K562 (cell line): ENCODE measurements at regions not wholly inside any gene's neighbourhood (a gene's known extent, or its start where the extent isn't known, plus 50 kb on each side); places are given as distances from the start of the nearest gene placed in this dataset.

Experiments
- ATAC-seq: fragments of 200-7000 bp; cut with Tn5 transposase; 3 replicates; pipeline ENCODE4 v1.9.1; 2020; ENCODE audit warnings: moderate library complexity
- BruUV-seq: library from RNA; stranded (reverse); fragments of 400-500 nt; replicated peaks from 2 replicates; lab custom pipeline; 2021; lab: Mats Ljungman, UMichigan
- CTCF ChIA-PET: fragments of 300-600 bp; formaldehyde crosslinking; extraction: SDS; loops from one replicate; lab custom pipeline; 2021; ENCODE audit warnings: low intra/inter-chr PET ratio; lab: Yijun Ruan, JAX
- POLR2A ChIA-PET: fragments of 300-600, 350-650 bp; sonication (Branson Sonifier 250); formaldehyde crosslinking; extraction: SDS; loops from one replicate; lab custom pipeline; 2021; ENCODE audit warnings: antibody characterized with exemption, inconsistent platforms; lab: Yijun Ruan, JAX
- DNase-seq, 4 experiments: peaks; one replicate each; pipeline versions ENCODE4 v3.0.0 to v3.0.0-alpha.2; 2011 to 2018; ENCODE audit warnings: low spot score in 3 of 4, mixed read lengths in 3 of 4; ENCODE audit errors: extremely low read depth in 1 of 4
- FAIRE-seq: peaks from 2 replicates; lab custom pipeline; 2011; peaks lifted over from hg19 to GRCh38; lab: Jason Lieb, UNC
- H2AFZ ChIP-seq: 2 replicates; pipeline ENCODE4 v1.6.0; 2011; ENCODE audit warnings: low read depth, low read length, control low read depth, inconsistent platforms
- H3K27ac ChIP-seq: fragments of 200-600 bp; 3 replicates; pipeline ENCODE4 v1.8.0; 2011; ENCODE audit warnings: low read depth, mild to moderate bottlenecking, control low read depth, inconsistent platforms, low read length, moderate library complexity, mixed read lengths; ENCODE audit errors: extremely low read depth
- H3K27me3 ChIP-seq, 2 experiments: fragments of 300-600 bp in 1 of 2; 2 replicates in 1 of 2; 3 replicates in 1 of 2; pipeline versions ENCODE4 v1.6.0 to v1.8.0; 2011; ENCODE audit warnings: inconsistent platforms in 2 of 2, low read length in 2 of 2, mild to moderate bottlenecking in 1 of 2, mixed read lengths in 1 of 2, moderate library complexity in 1 of 2; ENCODE audit not compliant: control insufficient read depth in 2 of 2, insufficient read depth in 2 of 2
- H3K36me3 ChIP-seq: fragments of 300-600 bp; 3 replicates; pipeline ENCODE4 v1.8.0; 2011; ENCODE audit warnings: mild to moderate bottlenecking, low read length, inconsistent platforms; ENCODE audit not compliant: control insufficient read depth, insufficient read depth
- H3K4me1 ChIP-seq, 2 experiments: fragments of 200-600 bp in 1 of 2; replicated peaks in 1 of 2; 2 replicates in 1 of 2; 3 replicates in 1 of 2; pipeline versions ENCODE4 v1.5.1 to v1.8.0; 2011; ENCODE audit warnings: inconsistent platforms in 2 of 2, low read length in 2 of 2, mild to moderate bottlenecking in 1 of 2, mixed read lengths in 1 of 2, moderate library complexity in 1 of 2; ENCODE audit not compliant: control insufficient read depth in 2 of 2, insufficient read depth in 2 of 2
- H3K4me2 ChIP-seq: 2 replicates; pipeline ENCODE4 v1.6.1; 2011; ENCODE audit warnings: low read length, control low read depth, inconsistent platforms, mixed read lengths; ENCODE audit not compliant: insufficient read depth
- H3K4me3 ChIP-seq: fragments of 200-600 bp; sonication (generic), shearing (Covaris generic); 2 replicates; pipeline ENCODE4 v1.5.1; 2016; ENCODE audit warnings: control low read depth, inconsistent platforms
- H3K79me2 ChIP-seq: fragments of 200-600 bp; 3 replicates; pipeline ENCODE4 v1.8.0; 2011; ENCODE audit warnings: low read length, inconsistent platforms; ENCODE audit not compliant: control insufficient read depth, insufficient read depth
- H3K9ac ChIP-seq, 2 experiments: 2 replicates each; pipeline versions ENCODE4 v1.6.0 to v1.6.1; 2011; ENCODE audit warnings: low read depth in 2 of 2, low read length in 2 of 2, control low read depth in 1 of 2, inconsistent platforms in 1 of 2, mild to moderate bottlenecking in 1 of 2, mixed read lengths in 1 of 2; ENCODE audit not compliant: insufficient read depth in 1 of 2
- H3K9me1 ChIP-seq: one replicate; pipeline ENCODE4 v1.6.0; 2011; ENCODE audit warnings: inconsistent platforms, mild to moderate bottlenecking, low read length, moderate library complexity; ENCODE audit not compliant: control insufficient read depth, insufficient read depth
- H3K9me3 ChIP-seq: replicated peaks from 2 replicates; pipeline ENCODE4 v1.5.1; 2011; ENCODE audit warnings: low read depth, low read length, inconsistent platforms; ENCODE audit not compliant: control insufficient read depth, insufficient read depth
- H4K20me1 ChIP-seq: replicated peaks from 2 replicates; pipeline ENCODE4 v1.6.1; 2011; ENCODE audit warnings: low read length, inconsistent platforms, mixed read lengths; ENCODE audit not compliant: control insufficient read depth, insufficient read depth
- ADNP ChIP-seq: fragments of 200-800 bp; sonication (Bioruptor generic); IDR thresholded peaks from 2 replicates; pipeline ENCODE4 v1.6.1; 2016; ENCODE audit warnings: missing genetic modification characterization, missing compliant biosample characterization
- FOXA1 ChIP-seq: fragments of 450-650 bp; IDR thresholded peaks from 2 replicates; pipeline ENCODE4 v1.6.1; 2016; ENCODE audit warnings: mild to moderate bottlenecking, borderline replicate concordance
- JUND ChIP-seq, 2 experiments: IDR thresholded peaks; 2 replicates in 1 of 2; 3 replicates in 1 of 2; pipeline ENCODE4 v1.6.1; 2011; ENCODE audit warnings: borderline replicate concordance in 2 of 2, low read depth in 2 of 2, low read length in 2 of 2, improper control_type of control experiment in 1 of 2, missing biosample characterization in 1 of 2, missing genetic modification characterization in 1 of 2, missing genetic modification reagents in 1 of 2
- MBD2 ChIP-seq: sonication (generic); IDR thresholded peaks from 2 replicates; pipeline ENCODE4 v1.6.1; 2016; ENCODE audit warnings: low read depth, borderline replicate concordance
- POLR2B ChIP-seq: fragments of 450-650 bp; IDR thresholded peaks from 2 replicates; pipeline ENCODE4 v1.6.1; 2018; ENCODE audit warnings: low read depth; ENCODE audit not compliant: partially characterized antibody
- SMAD3 ChIP-seq: fragments of 450-650 bp; formaldehyde crosslinking; conservative IDR thresholded peaks from 2 replicates; pipeline ENCODE4 v1.4.0; 2020; ENCODE audit warnings: mild to moderate bottlenecking
- SOX6 ChIP-seq: fragments of 450-650 bp; IDR thresholded peaks from 2 replicates; pipeline ENCODE4 v1.6.1; 2014; ENCODE audit warnings: mild to moderate bottlenecking
- TCF3 ChIP-seq: sonication (generic); formaldehyde crosslinking; IDR thresholded peaks from 2 replicates; pipeline ENCODE4 v1.4.0; 2020; ENCODE audit warnings: mild to moderate bottlenecking, missing genetic modification reagents
- U2AF1 ChIP-seq: fragments of 200-400 bp; formaldehyde crosslinking; optimal IDR thresholded peaks from 2 replicates; pipeline ENCODE3; 2017; ENCODE audit warnings: mild to moderate bottlenecking, low read depth, low read length, moderate library complexity
- ZFP30 ChIP-seq: fragments of 250-450 bp; sonication (Bioruptor Pico); IDR thresholded peaks from 2 replicates; pipeline ENCODE4 v1.8.0; 2022; ENCODE audit warnings: moderate library complexity, mild to moderate bottlenecking, inconsistent platforms, borderline replicate concordance
- WGBS: fragments of 100-300 bp; shearing (Covaris generic); methylation state at CpG from one replicate; pipeline ENCODE4 v1.1.6; 2016; ENCODE audit warnings: low coverage, mixed read lengths; ENCODE audit not compliant: insufficient coverage; ENCODE audit errors: missing lambda C conversion rate; 5-methylcytosine and 5-hydroxymethylcytosine counted together
- in situ Hi-C: fragments of 300-500 bp; cut with MboI; formaldehyde crosslinking; loops from 4 replicates; pipeline ENCODE4 v1.15.0; 2018; ENCODE audit warnings: inconsistent platforms, mixed read lengths
- intact Hi-C: fragments of 100-400 bp; cut with micrococcal nuclease; formaldehyde crosslinking; loops from 2 replicates; pipeline ENCODE4 v1.14.2; 2022
- TF ChIP-seq, protein P1 (sequence below), 2 experiments: fragments of 200-800 bp in 1 of 2; sonication (Bioruptor generic) in 1 of 2; sonication (generic) in 1 of 2; formaldehyde crosslinking in 1 of 2; IDR thresholded peaks in 1 of 2; conservative IDR thresholded peaks in 1 of 2; 2 replicates each; pipeline versions ENCODE4 v1.5.0 to v1.6.1; 2016 to 2020; ENCODE audit warnings: missing compliant biosample characterization in 1 of 2, missing genetic modification characterization in 1 of 2, missing genetic modification reagents in 1 of 2

DNA sequence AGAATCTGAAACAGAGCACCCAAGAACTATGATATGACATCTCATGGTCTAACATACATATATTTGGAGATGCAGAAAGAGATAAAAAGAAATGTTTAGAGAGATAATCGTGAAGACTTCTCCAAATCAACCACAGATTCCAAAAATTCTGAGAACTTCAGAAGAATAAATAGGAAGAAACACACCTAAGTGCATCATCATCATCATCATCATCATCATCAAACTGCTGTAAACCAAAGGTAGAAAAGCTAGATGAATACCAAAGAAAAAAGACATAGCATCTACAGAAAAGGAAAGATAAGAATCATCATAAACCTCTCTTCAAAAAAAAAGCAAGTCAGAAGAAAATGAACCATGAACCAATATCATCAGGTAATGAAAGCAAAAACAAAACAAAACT is 124.2 kb downstream of the PPP1R3A start:
- CTCF ChIA-PET = no interaction called here
- 0% methylated on average over 1 of the region's 1 CpG for WGBS
- Histone ChIP-seq H3K9me1 (no peaks in the 10 kb centered on the region), H3K4me1 (no peaks in the 10 kb centered on the region), H3K79me2 (no peaks in the 10 kb centered on the region), H4K20me1 (no peaks in the 10 kb centered on the region), H2AFZ (no peak overlapping the region), H3K4me2 (no peak overlapping the region), H3K36me3 (no peaks in the 10 kb centered on the region), H3K9ac (no peak overlapping the region), H3K27ac (no peak overlapping the region), H3K27me3 (no peaks in the 10 kb centered on the region), H3K4me3 (no peak overlapping the region), H3K9me3 (0 out of 2 replicates have a peak, but pooled peaks cover 2% of the 10 kb centered on the region)
- no TSS peak for BruUV-seq
- intact Hi-C loops (no loop called here), in situ Hi-C loops (no loop called here)
- no peak for TF ChIP-seq MBD2
- TF ChIP-seq, protein P1, sequence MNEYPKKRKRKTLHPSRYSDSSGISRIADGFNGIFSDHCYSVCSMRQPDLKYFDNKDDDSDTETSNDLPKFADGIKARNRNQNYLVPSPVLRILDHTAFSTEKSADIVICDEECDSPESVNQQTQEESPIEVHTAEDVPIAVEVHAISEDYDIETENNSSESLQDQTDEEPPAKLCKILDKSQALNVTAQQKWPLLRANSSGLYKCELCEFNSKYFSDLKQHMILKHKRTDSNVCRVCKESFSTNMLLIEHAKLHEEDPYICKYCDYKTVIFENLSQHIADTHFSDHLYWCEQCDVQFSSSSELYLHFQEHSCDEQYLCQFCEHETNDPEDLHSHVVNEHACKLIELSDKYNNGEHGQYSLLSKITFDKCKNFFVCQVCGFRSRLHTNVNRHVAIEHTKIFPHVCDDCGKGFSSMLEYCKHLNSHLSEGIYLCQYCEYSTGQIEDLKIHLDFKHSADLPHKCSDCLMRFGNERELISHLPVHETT (CRISPR knock-in tag; conservative IDR thresholded peaks at IDR 0.05 in 1 of 2, IDR thresholded peaks at IDR 0.05 in 1 of 2) = no peak
- DNase-seq = no peak
- no peak for FAIRE-seq
- POLR2A ChIA-PET = no interaction called here
- ATAC-seq = no peak

- no peak for ATAC-seq
- TF ChIP-seq ADNP (tag) (no peak), ZFP30 (CRISPR knock-in tag) (no peak), TCF3 (CRISPR knock-in tag) (no peak), FOXA1 (no peak), POLR2B (no peak), JUND (IDR thresholded peaks at IDR 0.05; ENCODE audit: borderline replicate concordance, low read depth, low read length) (no peak), JUND (tag; IDR thresholded peaks at IDR 0.05; ENCODE audit: borderline replicate concordance, low read depth, low read length) (no peak), SMAD3 (CRISPR knock-in tag) (no peak), U2AF1 (no peak), SOX6 (no peak)
Observed at GRCh38 chr7:113793171-113793570, 125.6 kb downstream of the PPP1R3A start.

More at GRCh38 chr7:113793171-113793570, 125.6 kb downstream of the PPP1R3A start:
- no peaks in the 10 kb centered on the region for H3K79me2 ChIP-seq
- 2% methylated on average over 3 of the region's 3 CpGs for WGBS
- no peaks in the 10 kb centered on the region for H3K9me1 ChIP-seq
- no peak overlapping the region for H3K4me3 ChIP-seq
- ChIA-PET CTCF (no interaction called here), POLR2A (no interaction called here)
- H3K27me3 ChIP-seq = no peaks in the 10 kb centered on the region
- H3K27ac ChIP-seq = no peak overlapping the region
- FAIRE-seq (no peak), DNase-seq (no peak)
- H3K36me3 ChIP-seq = no peaks in the 10 kb centered on the region
- H3K4me2 ChIP-seq = no peak overlapping the region
- intact Hi-C loops (no loop called here), in situ Hi-C loops (no loop called here)
- H3K4me1 ChIP-seq = no peaks in the 10 kb centered on the region
- H3K9ac ChIP-seq = no peak overlapping the region
- H4K20me1 ChIP-seq = no peaks in the 10 kb centered on the region
- BruUV-seq = no TSS peak
- no peak overlapping the region for H2AFZ ChIP-seq
- 0 out of 2 replicates have a peak, but pooled peaks cover 3% of the 10 kb centered on the region for H3K9me3 ChIP-seq
